ENCODE measurements at regions not wholly inside any gene's neighbourhood (a gene's known extent, or its start where the extent isn't known, plus 50 kb on each side); places are given as distances from the start of the nearest gene placed in this dataset.

- TF ChIP-seq FOXK2 (IDR thresholded peaks at IDR 0.05): no peak
- TF ChIP-seq SUZ12 (IDR thresholded peaks at IDR 0.05): no peak
- no peak for TF ChIP-seq LEF1 (IDR thresholded peaks at IDR 0.05; ENCODE audit: borderline replicate concordance)
- no peak for TF ChIP-seq ZNF384 (IDR thresholded peaks at IDR 0.05)
- no peak for TF ChIP-seq ARNT (IDR thresholded peaks at IDR 0.05)
- no peak for TF ChIP-seq TARDBP (IDR thresholded peaks at IDR 0.05)
- no peak for TF ChIP-seq NFRKB (IDR thresholded peaks at IDR 0.05)
- TF ChIP-seq BHLHE40 (IDR thresholded peaks at IDR 0.05; ENCODE audit: borderline replicate concordance): no peak
- no peak for TF ChIP-seq SP1 (IDR thresholded peaks at IDR 0.05)
- no peak for TF ChIP-seq FOXA1 (IDR thresholded peaks at IDR 0.05)
- no peak for TF ChIP-seq FOXM1 (IDR thresholded peaks at IDR 0.05; ENCODE audit: borderline replicate concordance)
- no peak for TF ChIP-seq ELF4 (IDR thresholded peaks at IDR 0.05)
- TF ChIP-seq HDGF (IDR thresholded peaks at IDR 0.05; ENCODE audit: borderline replicate concordance): no peak
- TF ChIP-seq, protein P1, sequence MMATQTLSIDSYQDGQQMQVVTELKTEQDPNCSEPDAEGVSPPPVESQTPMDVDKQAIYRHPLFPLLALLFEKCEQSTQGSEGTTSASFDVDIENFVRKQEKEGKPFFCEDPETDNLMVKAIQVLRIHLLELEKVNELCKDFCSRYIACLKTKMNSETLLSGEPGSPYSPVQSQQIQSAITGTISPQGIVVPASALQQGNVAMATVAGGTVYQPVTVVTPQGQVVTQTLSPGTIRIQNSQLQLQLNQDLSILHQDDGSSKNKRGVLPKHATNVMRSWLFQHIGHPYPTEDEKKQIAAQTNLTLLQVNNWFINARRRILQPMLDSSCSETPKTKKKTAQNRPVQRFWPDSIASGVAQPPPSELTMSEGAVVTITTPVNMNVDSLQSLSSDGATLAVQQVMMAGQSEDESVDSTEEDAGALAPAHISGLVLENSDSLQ (IDR thresholded peaks at IDR 0.05): no peak
Observed at GRCh38 chrX:6313356-6313755, 84.7 kb upstream of the NLGN4X start.

Data from HEK293T (cell line).